Fibroblast of villous mesenchyme (primary cell): ENCODE measurements at regions not wholly inside any gene's neighbourhood (a gene's known extent, or its start where the extent isn't known, plus 50 kb on each side); places are given as distances from the start of the nearest gene placed in this dataset.
A peak's percentile ranks its signal among the peaks of the same experiment; 100 is the strongest.

ENCODE experiments used
- DNase-seq: peaks from one replicate; pipeline ENCODE4 v3.0.0-alpha.2; 2010; ENCODE audit warnings: low read depth
- H3K4me3 ChIP-seq: 2 replicates; pipeline ENCODE4 v1.5.1; 2011; ENCODE audit warnings: low read depth, mild to moderate bottlenecking, low read length
- CTCF ChIP-seq: IDR thresholded peaks from 2 replicates; pipeline ENCODE4 v1.5.1; 2012; ENCODE audit warnings: low read depth, mild to moderate bottlenecking, low read length; ENCODE audit not compliant: insufficient read depth

DNA sequence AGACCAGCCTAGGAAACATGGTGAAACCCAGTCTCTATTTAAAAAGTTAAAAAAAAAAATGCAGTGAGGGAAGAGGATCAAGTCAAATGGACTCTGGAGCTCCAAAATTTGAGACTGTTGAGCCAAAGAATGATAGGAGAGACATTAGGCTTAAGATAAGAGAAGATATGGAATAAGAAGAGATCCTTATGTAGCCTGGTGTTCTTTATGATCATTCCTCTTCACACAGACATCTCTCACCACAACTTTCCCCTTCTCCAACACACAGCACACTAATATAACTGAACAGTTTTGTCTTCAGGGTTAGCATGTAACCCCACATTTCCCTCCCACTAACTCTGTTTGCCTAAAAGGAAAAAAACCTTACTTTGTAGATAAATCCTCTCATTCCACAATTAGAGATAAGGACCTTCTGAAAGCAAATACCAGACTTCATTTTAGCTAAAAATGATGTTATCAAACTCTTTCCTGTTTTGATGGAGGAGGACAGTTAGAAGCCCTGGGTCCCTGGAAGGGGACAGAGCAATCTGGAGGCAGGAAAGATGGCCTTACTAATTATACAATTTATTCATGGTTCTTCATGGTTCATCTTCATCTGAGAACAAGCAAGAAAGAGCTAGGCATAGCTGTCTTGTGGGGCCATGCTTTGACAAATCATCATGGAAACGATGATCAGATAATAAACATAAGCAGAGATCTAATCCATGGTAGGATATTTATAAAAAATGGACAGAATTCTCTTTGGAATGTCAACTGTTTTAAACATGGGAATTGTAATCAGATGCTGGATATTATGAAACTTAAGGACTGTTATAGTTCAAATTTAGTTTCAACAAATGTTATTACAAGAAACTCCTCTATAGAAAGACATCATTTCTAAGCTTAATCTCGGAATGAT lies 96.7 kb upstream of the S1PR1 start:
- H3K4me3 ChIP-seq: no peak overlapping the region
- TF ChIP-seq CTCF: no peak
- DNase-seq: peak; percentile 17

DNA sequence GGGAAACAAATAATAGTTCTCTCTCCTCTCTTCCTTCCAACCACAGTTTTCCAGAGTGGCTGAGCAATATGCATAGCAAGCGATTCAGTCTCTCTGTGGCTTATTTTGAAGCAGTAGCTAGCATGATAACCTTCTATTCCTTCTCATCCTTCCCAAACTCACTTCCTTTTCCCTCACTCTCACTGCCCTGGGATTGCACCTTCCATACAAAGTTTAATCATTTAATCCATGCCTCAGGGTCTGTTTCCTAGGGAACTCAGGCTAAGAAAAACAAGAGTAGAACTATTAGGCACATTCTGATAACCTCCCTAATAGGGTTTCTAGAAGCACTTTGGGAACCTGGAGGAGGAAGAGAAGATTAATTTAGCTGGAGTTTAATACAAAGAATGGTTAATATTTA lies 97.7 kb upstream of the S1PR1 start:
- DNase-seq: no peak
- no peak for TF ChIP-seq CTCF
- no peak overlapping the region for H3K4me3 ChIP-seq

DNA sequence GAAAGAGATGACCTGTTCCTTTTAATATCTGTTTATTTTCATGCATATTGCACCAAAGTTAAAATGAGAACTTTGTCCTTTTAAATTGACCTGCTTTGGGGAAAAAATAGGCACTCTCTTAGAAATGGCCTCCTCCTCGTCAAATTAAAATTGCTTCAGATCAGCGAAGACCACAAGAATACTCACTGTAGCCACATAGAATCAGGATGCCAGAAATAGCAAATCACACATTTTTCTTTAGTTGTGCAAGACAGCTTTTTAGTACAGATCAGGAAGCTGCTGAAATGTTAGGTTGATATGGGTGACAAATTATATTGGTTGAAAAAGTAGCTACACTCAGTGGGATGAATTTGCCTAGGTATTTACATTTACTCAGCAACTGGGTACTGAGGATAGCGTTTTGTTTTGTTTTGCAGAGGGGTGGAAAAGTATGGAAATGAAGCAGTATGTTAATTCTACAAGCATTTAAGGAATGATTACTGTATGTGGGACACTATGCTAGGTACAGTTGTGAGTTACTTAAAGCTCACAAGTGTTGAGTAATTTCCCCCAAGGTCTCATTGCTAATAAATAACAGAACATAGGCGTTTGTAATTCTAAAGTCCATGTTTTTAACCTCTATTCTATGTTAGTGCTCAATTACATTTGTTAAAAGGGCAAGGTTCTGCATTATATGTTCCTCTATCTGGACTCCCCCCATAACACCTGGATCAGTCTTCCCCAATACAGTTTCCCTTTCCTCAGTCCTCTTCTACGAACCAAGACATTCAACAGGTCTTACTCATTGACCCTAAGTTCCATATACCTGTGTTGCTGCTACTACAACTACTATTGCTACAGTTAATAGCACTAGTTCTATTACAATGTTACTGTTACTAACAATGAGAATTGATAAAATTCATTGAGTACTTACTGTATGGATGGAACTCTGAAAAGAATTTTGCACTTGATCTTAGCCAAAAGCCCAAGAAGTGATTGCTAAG lies 99.4 kb upstream of the S1PR1 start:
- DNase-seq: peak; percentile 14
- H3K4me3 ChIP-seq: no peak overlapping the region
- TF ChIP-seq CTCF: no peak

DNA sequence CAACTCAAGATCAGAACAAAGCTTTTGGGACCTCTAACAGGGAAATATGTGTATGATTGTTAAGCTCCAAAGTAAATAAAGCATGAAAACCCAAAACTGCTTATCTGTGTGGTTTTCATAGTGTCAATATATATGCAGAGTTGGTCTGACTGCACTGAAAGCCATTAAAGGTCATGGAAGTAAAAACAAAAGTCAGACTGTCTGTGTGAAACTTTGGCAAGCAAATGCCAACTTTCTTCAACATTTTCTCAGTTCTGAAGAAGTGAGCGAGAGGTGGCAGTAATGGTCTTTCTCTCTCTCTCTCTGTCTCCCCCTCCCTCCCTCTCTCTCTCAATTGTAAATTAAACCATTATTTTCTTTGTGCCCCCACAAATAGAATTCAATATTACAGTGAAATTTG lies 100.1 kb upstream of the S1PR1 start:
- H3K4me3 ChIP-seq: no peak overlapping the region
- no peak for TF ChIP-seq CTCF
- no peak for DNase-seq

DNA sequence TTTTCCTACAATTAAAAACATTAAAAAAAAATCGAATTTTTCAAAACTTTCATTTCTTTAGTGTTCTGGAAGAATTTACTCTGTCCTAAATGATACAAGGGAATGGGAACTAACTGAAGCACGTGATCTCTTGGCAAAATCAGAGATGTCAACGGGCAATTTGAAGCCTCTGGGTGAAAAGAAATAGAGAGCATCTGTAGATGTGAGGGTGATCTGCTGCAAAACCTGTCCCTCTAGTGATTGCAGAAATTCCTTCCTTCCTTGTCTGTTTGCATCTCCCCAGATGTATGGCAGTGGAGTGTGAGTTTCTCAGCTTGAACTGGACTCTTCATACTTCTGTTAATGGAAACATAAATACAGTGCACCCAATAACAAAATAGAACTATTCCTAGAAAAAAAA lies 100.5 kb upstream of the S1PR1 start:
- H3K4me3 ChIP-seq: no peak overlapping the region
- DNase-seq: no peak
- no peak for TF ChIP-seq CTCF

GRCh38 chr1:101135526-101135925 lies 101.3 kb upstream of the S1PR1 start:
- no peak for DNase-seq
- H3K4me3 ChIP-seq: no peak overlapping the region
- TF ChIP-seq CTCF: no peak
